Epithelial cell of proximal tubule (primary cell): ENCODE measurements at regions not wholly inside any gene's neighbourhood (a gene's known extent, or its start where the extent isn't known, plus 50 kb on each side); places are given as distances from the start of the nearest gene placed in this dataset.

Source experiments
- DNase-seq: peaks from one replicate; pipeline ENCODE4 v3.0.0-alpha.2; 2011; ENCODE audit warnings: low read depth
- H3K4me3 ChIP-seq: 2 replicates; pipeline ENCODE4 v1.5.1; 2011; ENCODE audit warnings: low read depth, mild to moderate bottlenecking, low read length
- CTCF ChIP-seq: conservative IDR thresholded peaks from 2 replicates; pipeline ENCODE4 v1.5.1; 2012; ENCODE audit warnings: low read depth, mild to moderate bottlenecking, low read length

GRCh38 chr4:29046781-29047180 lies 1673.4 kb upstream of the PCDH7 start:
- no peak for TF ChIP-seq CTCF
- DNase-seq = no peak
- H3K4me3 ChIP-seq = no peak overlapping the region

GRCh38 chr4:29047341-29048041 lies 1672.7 kb upstream of the PCDH7 start:
- no peak for TF ChIP-seq CTCF
- no peak overlapping the region for H3K4me3 ChIP-seq
- DNase-seq = no peak

GRCh38 chr4:29051381-29051965 lies 1668.7 kb upstream of the PCDH7 start:
- TF ChIP-seq CTCF = no peak
- DNase-seq = no peak

GRCh38 chr4:29052266-29052665 lies 1667.9 kb upstream of the PCDH7 start:
- no peak for DNase-seq
- H3K4me3 ChIP-seq = no peak overlapping the region
- no peak for TF ChIP-seq CTCF

More at GRCh38 chr4:29051381-29051965, 1668.7 kb upstream of the PCDH7 start:
- no peak overlapping the region for H3K4me3 ChIP-seq

GRCh38 chr4:29058531-29058930 lies 1661.6 kb upstream of the PCDH7 start:
- no peak overlapping the region for H3K4me3 ChIP-seq
- no peak for DNase-seq
- TF ChIP-seq CTCF = no peak

GRCh38 chr4:29066861-29067260 lies 1653.3 kb upstream of the PCDH7 start:
- DNase-seq = no peak
- no peak for TF ChIP-seq CTCF
- H3K4me3 ChIP-seq = no peak overlapping the region

GRCh38 chr4:29073571-29073970 lies 1646.6 kb upstream of the PCDH7 start:
- DNase-seq = no peak
- no peak for TF ChIP-seq CTCF
- no peak overlapping the region for H3K4me3 ChIP-seq
